SU-DHL-6 (cell line): ENCODE measurements at regions not wholly inside any gene's neighbourhood (a gene's known extent, or its start where the extent isn't known, plus 50 kb on each side); places are given as distances from the start of the nearest gene placed in this dataset.
A peak's percentile ranks its signal among the peaks of the same experiment; 100 is the strongest.

ENCODE experiments used
- H2AFZ ChIP-seq: fragments of 200-600 bp; sonication (generic); 2 replicates; pipeline ENCODE4 v1.6.1; 2014; ENCODE audit warnings: low read depth, mild to moderate bottlenecking, moderate library complexity, mixed read lengths, antibody characterized with exemption, low read length; ENCODE audit not compliant: severe bottlenecking
- H3F3A ChIP-seq: fragments of 200-600 bp; shearing (Covaris generic); 2 replicates; pipeline ENCODE4 v1.6.0; 2016; ENCODE audit warnings: antibody characterized with exemption, mild to moderate bottlenecking; ENCODE audit not compliant: insufficient read depth
- H3K27ac ChIP-seq: fragments of 200-600 bp; sonication (generic); 2 replicates; pipeline ENCODE4 v1.5.1; 2016; ENCODE audit warnings: low read depth, mild to moderate bottlenecking, low read length, moderate library complexity, mixed read lengths
- H3K27me3 ChIP-seq: fragments of 200-600 bp; sonication (generic), shearing (Covaris generic); 2 replicates; pipeline ENCODE4 v1.6.0; 2014; ENCODE audit warnings: mild to moderate bottlenecking, low read length
- H3K36me3 ChIP-seq: fragments of 200-600 bp; sonication (generic); 2 replicates; pipeline ENCODE4 v1.6.1; 2014; ENCODE audit warnings: mild to moderate bottlenecking, low read length, mixed read lengths
- H3K4me2 ChIP-seq: fragments of 300-600, 200-600 bp; shearing (Covaris generic), sonication (generic); 2 replicates; pipeline ENCODE4 v1.6.0; 2014; ENCODE audit warnings: low read length, low read depth, mild to moderate bottlenecking; ENCODE audit not compliant: poor library complexity, severe bottlenecking
- H3K4me3 ChIP-seq: fragments of 200-600 bp; sonication (generic); 2 replicates; pipeline ENCODE4 v1.5.1; 2014; ENCODE audit warnings: antibody characterized with exemption, low read length, mild to moderate bottlenecking, mixed read lengths; ENCODE audit not compliant: insufficient read depth, poor library complexity, severe bottlenecking
- H3K79me2 ChIP-seq: fragments of 200-600 bp; sonication (generic); 2 replicates; pipeline ENCODE4 v1.6.1; 2014; ENCODE audit warnings: mild to moderate bottlenecking, low read length, moderate library complexity; ENCODE audit not compliant: insufficient read depth
- H3K9ac ChIP-seq: fragments of 200-600 bp; sonication (generic); 2 replicates; pipeline ENCODE4 v1.7.0; 2014; ENCODE audit warnings: mild to moderate bottlenecking, low read length
- H3K9me2 ChIP-seq: fragments of 200-600 bp; sonication (generic); replicated peaks from 2 replicates; pipeline ENCODE4 v1.6.1; 2014; ENCODE audit warnings: low read length; ENCODE audit not compliant: insufficient read depth
- H3K9me3 ChIP-seq: fragments of 200-600 bp; sonication (generic); 2 replicates; pipeline ENCODE4 v1.6.1; 2014; ENCODE audit warnings: low read length, mixed read lengths; ENCODE audit not compliant: insufficient read depth
- H4K20me1 ChIP-seq: fragments of 200-600 bp; sonication (generic); 2 replicates; pipeline ENCODE4 v1.6.1; 2014; ENCODE audit warnings: low read depth, mild to moderate bottlenecking, antibody characterized with exemption, low read length, moderate library complexity, mixed read lengths
- EZH2phosphoT487 ChIP-seq: fragments of 200-600 bp; sonication (generic), shearing (Covaris generic); conservative IDR thresholded peaks from 2 replicates; pipeline ENCODE4 v1.6.1; 2018; ENCODE audit warnings: mild to moderate bottlenecking, antibody characterized with exemption, low read length, moderate library complexity, mixed read lengths
- TF ChIP-seq, protein P1 (sequence below): fragments of 200-600 bp; sonication (generic); IDR thresholded peaks from one replicate; pipeline ENCODE4 v1.5.1; 2017; ENCODE audit warnings: antibody characterized with exemption, mild to moderate bottlenecking, low read length, moderate library complexity; ENCODE audit not compliant: insufficient read depth, poor library complexity, severe bottlenecking

DNA sequence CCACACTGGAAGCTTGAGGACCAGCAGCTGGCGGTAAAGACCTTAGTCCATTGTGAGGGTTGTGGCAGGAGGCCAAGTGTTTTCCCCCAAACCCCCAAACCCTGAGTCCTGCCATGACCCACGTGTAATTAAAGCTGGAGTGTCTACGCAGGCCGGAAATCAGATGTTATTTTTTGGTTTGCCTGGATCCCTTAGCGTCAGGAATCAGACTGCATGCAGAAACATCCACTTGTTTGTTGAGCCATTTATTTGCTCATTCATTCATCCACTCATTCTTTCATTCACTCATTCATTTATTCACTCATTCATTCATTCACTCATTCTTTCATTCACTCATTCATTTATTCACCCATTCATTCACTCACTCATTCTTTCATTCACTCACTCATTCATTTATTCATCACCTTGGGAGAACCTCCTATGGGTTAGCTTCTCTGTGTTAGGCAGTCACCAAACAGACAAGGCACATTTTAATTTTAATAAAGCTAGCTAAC, 313.1 kb downstream of the MAF start:
- H3F3A ChIP-seq: no peaks in the 10 kb centered on the region
- TF ChIP-seq, protein P1, sequence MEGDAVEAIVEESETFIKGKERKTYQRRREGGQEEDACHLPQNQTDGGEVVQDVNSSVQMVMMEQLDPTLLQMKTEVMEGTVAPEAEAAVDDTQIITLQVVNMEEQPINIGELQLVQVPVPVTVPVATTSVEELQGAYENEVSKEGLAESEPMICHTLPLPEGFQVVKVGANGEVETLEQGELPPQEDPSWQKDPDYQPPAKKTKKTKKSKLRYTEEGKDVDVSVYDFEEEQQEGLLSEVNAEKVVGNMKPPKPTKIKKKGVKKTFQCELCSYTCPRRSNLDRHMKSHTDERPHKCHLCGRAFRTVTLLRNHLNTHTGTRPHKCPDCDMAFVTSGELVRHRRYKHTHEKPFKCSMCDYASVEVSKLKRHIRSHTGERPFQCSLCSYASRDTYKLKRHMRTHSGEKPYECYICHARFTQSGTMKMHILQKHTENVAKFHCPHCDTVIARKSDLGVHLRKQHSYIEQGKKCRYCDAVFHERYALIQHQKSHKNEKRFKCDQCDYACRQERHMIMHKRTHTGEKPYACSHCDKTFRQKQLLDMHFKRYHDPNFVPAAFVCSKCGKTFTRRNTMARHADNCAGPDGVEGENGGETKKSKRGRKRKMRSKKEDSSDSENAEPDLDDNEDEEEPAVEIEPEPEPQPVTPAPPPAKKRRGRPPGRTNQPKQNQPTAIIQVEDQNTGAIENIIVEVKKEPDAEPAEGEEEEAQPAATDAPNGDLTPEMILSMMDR: no peak
- no peak for TF ChIP-seq EZH2phosphoT487
- peak overlapping the region; percentile 5 for H3K4me2 ChIP-seq
- H3K9me3 ChIP-seq: no peaks in the 10 kb centered on the region
- H3K27ac ChIP-seq: no peak overlapping the region
- no peaks in the 10 kb centered on the region for H4K20me1 ChIP-seq
- H3K9ac ChIP-seq: no peak overlapping the region
- no peak overlapping the region for H3K4me3 ChIP-seq
- H3K36me3 ChIP-seq: no peaks in the 10 kb centered on the region
- no peaks in the 10 kb centered on the region for H3K27me3 ChIP-seq
- no peaks in the 10 kb centered on the region for H3K9me2 ChIP-seq
- H3K79me2 ChIP-seq: no peaks in the 10 kb centered on the region
- H2AFZ ChIP-seq: no peak overlapping the region

DNA sequence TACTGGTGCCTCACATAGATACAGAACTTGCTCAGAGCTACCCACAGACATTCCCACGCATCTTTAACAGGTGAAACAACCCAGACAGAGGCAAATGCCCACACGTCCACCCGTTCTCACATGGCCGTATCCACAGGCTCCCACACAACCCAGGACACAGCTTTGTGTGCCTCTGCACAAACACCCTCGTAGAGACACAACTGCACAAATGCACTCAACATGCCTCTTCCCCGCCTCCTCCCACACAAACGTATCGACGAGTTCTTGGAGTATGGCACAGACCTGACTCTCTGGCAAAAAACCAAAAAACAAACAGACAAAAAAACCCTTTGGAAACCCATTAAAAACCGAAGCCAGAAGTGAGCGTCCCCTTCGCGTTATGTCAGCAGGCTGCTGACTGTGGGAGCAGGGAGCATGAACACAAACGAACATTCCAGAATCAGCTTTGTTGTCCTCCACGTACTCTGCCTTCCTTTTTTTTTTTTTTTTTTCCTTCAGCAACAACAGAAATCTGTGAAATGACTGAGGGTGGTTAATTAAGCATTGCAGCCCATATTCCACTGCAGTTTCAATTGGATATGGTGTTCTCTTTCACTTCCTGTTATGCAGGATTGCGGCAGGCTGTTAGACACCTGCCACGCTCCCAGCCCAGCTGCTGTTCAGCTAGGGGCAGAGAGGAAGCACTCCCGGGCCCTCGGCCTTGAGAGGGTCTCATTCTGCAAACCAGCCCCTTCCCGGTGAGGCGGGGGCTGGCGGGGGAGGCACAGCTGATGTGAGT, 313.7 kb downstream of the MAF start:
- H3K36me3 ChIP-seq: no peaks in the 10 kb centered on the region
- H3K27ac ChIP-seq: no peak overlapping the region
- no peaks in the 10 kb centered on the region for H3K9me3 ChIP-seq
- H3K79me2 ChIP-seq: no peaks in the 10 kb centered on the region
- H3K27me3 ChIP-seq: no peaks in the 10 kb centered on the region
- no peaks in the 10 kb centered on the region for H3K9me2 ChIP-seq
- no peaks in the 10 kb centered on the region for H4K20me1 ChIP-seq
- TF ChIP-seq, protein P1: no peak
- no peak for TF ChIP-seq EZH2phosphoT487
- H3K9ac ChIP-seq: no peak overlapping the region
- H3K4me2 ChIP-seq: peak overlapping the region; percentile 13
- H3F3A ChIP-seq: no peaks in the 10 kb centered on the region
- H3K4me3 ChIP-seq: no peak overlapping the region
- H2AFZ ChIP-seq: no peak overlapping the region

DNA sequence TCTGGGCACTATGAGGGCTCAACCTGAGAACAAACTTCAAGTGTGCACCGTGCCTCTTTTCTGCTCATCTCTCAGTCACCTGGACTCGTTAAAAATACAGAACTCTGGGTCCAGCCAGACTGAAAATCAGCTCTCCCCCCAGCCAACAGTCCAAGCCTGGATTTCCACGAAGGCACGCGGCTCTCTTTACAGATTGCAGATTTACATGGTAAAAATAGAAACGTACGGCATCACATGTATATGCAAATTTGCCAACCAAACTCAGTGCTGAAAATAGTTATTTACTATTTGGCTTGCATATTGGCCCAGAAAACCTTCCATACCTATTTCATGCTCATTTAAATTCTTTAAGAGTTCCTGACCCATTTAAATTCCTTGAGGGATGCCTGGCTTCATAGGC, 315.8 kb downstream of the MAF start:
- TF ChIP-seq EZH2phosphoT487: no peak
- H3K4me3 ChIP-seq: no peak overlapping the region
- H3K27ac ChIP-seq: no peak overlapping the region
- no peaks in the 10 kb centered on the region for H4K20me1 ChIP-seq
- no peak overlapping the region for H3K4me2 ChIP-seq
- no peaks in the 10 kb centered on the region for H3F3A ChIP-seq
- H3K27me3 ChIP-seq: no peaks in the 10 kb centered on the region
- H3K79me2 ChIP-seq: no peaks in the 10 kb centered on the region
- no peaks in the 10 kb centered on the region for H3K36me3 ChIP-seq
- no peaks in the 10 kb centered on the region for H3K9me2 ChIP-seq
- no peak overlapping the region for H2AFZ ChIP-seq
- H3K9me3 ChIP-seq: no peaks in the 10 kb centered on the region
- H3K9ac ChIP-seq: no peak overlapping the region

DNA sequence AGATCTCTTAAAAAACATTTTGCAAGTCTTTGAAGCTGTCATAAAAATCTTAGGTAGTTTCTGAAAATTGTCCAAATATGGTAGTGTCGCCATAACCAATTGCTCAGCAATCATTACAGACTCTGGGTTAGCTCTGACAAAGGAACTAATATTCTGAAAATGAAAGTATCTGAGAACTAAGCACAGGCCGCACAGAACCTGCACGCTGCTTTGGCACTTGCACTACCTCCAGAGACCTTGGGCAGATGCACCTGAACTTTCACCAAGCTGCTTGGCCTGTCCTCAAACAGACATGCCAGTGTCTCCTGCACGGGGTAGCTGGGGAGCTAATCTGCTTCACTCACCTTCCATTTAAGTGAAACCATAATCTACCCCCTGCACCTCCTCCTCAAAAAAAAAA, 317.0 kb downstream of the MAF start:
- H3K36me3 ChIP-seq: no peaks in the 10 kb centered on the region
- H3K9ac ChIP-seq: no peak overlapping the region
- H3F3A ChIP-seq: no peaks in the 10 kb centered on the region
- no peaks in the 10 kb centered on the region for H4K20me1 ChIP-seq
- H2AFZ ChIP-seq: no peak overlapping the region
- no peaks in the 10 kb centered on the region for H3K9me2 ChIP-seq
- no peak overlapping the region for H3K4me2 ChIP-seq
- H3K4me3 ChIP-seq: no peak overlapping the region
- no peaks in the 10 kb centered on the region for H3K27me3 ChIP-seq
- H3K27ac ChIP-seq: no peak overlapping the region
- TF ChIP-seq, protein P1: no peak
- no peak for TF ChIP-seq EZH2phosphoT487
- H3K79me2 ChIP-seq: no peaks in the 10 kb centered on the region
- H3K9me3 ChIP-seq: no peaks in the 10 kb centered on the region
